Peyer's patch (tissue), 4 donors: ENCODE measurements at regions not wholly inside any gene's neighbourhood (a gene's known extent, or its start where the extent isn't known, plus 50 kb on each side); places are given as distances from the start of the nearest gene placed in this dataset.

Source experiments
- CTCF ChIP-seq, 6 experiments: fragments of 450-650 bp in 4 of 6; fragments of 200-600 bp in 2 of 6; sonication (generic) in 1 of 6; IDR thresholded peaks; one replicate each; pipeline ENCODE4 v1.5.1; 2017 to 2019; ENCODE audit warnings: antibody characterized with exemption in 6 of 6, mild to moderate bottlenecking in 3 of 6, moderate library complexity in 1 of 6
- POLR2A ChIP-seq, 2 donors: fragments of 450-650 bp; IDR thresholded peaks; one replicate each; pipeline ENCODE4 v1.5.1; 2017; ENCODE audit warnings: antibody characterized with exemption in 2 of 2, mild to moderate bottlenecking in 2 of 2, moderate library complexity in 2 of 2

GRCh38 chr9:26319859-26320258, 572.7 kb downstream of the CAAP1 start:
- TF ChIP-seq CTCF (IDR thresholded peaks at IDR 0.05) (no peak), POLR2A (IDR thresholded peaks at IDR 0.05) (no peak)
